TTC549 (cell line): ENCODE measurements at regions not wholly inside any gene's neighbourhood (a gene's known extent, or its start where the extent isn't known, plus 50 kb on each side); places are given as distances from the start of the nearest gene placed in this dataset.
"Not testable (repeated sequence)": the region's sequence is repeated elsewhere in the genome, so short reads cannot be mapped to it uniquely, and the experiment has no call there.

Source experiments
- FAIRE-seq: peaks from 2 replicates; lab custom pipeline; 2012; peaks lifted over from hg19 to GRCh38; lab: Jason Lieb, UNC

GRCh38 chr5:57665146-57665936 is 182.7 kb upstream of the ACTBL2 start:
- FAIRE-seq: no peak

GRCh38 chr5:57664700-57665099 is 182.1 kb upstream of the ACTBL2 start:
- no peak for FAIRE-seq

DNA sequence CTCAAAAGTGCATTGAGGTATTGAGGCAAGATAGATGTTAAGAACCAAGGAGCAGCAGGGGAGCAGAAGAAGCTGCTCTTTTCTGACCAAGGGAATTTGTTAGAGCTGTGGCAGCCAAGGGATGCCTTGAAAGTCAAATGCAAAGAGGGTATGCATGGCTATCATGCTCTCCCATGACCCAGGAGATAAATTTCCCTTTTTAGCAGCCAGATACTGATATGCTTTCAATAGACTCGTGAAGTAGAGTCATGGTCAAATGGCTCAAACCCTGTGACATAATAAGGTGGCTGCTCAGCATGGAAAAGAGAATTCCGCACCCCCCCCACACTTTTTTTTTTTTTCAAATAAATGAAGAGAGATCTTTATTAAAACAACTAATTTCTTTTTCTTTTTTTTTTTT is 180.9 kb upstream of the ACTBL2 start:
- no peak for FAIRE-seq

DNA sequence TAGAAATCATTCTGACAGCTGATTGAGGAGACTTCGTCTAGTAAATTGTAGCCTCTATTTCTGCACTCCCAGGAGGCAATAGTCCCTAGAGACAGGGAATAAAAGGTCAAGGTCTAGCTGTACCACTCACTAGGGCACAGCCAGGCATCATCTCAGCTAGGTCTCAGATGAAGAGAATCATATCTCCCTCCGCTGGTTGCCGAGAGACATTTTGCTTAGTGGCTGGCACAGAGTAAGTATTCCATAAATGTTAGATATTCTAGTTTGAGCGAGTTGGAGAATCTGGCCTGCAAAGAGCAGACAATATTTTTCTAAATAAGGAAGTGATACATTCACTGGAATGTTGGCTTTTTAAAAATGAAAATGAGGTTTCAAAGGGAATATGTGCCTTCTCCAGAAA is 180.4 kb upstream of the ACTBL2 start:
- no peak for FAIRE-seq

DNA sequence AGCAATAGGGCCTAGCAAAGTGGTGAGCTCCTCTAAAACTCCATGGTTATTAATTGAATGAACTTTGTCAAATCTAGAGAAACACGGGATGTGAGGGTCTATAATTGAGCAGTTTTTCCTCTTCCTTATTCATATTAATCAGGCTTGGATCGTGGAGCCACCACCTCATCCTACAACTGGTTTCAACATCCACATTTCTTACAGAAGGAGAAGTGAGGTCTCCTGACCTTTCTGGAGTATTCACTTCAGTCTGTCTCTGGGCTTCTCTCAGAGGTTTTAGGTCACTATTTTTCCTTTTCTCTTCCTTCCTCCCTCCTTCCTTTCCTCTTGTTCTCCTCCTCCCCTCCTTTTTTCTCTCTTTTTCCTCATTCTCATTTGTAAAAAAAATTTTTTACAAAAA is 177.3 kb upstream of the ACTBL2 start:
- no peak for FAIRE-seq

DNA sequence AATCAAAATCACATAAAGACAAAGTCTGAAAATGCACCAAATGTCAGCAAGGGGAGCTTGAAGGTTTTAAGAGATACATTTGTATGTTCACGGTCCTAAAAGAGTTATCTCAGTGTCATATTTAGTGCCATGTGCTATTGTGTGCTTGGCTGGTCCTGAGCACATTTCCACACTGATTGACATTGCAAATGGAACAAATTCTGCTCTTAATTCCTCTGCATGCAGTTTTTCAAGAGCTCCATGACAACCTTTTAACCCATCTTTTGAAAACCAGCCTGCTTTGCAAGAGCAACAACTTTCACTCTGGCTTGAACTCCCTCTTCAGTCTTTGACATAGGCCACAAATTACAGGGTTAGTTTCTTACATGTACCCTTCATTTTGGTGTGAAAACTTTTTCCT is 175.4 kb upstream of the ACTBL2 start:
- FAIRE-seq: no peak

DNA sequence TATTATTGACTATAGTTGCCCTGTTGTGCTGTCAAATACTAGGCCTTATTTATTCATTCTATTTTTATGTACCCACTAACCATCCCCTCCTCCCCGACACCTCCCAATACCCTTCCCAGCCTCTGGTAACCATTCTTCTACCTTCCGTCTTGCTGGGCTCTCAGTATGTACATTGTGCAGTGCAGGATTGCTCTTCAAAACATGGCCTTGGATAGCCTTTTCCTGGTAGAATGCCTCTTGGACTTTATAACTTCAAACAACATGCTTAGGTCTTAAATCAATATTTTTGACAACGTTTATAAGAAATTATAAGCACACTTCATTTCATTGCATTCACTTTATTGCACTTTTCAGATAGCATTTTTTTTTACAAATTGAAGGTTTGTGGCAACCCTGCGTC is 172.6 kb upstream of the ACTBL2 start:
- FAIRE-seq: no peak

DNA sequence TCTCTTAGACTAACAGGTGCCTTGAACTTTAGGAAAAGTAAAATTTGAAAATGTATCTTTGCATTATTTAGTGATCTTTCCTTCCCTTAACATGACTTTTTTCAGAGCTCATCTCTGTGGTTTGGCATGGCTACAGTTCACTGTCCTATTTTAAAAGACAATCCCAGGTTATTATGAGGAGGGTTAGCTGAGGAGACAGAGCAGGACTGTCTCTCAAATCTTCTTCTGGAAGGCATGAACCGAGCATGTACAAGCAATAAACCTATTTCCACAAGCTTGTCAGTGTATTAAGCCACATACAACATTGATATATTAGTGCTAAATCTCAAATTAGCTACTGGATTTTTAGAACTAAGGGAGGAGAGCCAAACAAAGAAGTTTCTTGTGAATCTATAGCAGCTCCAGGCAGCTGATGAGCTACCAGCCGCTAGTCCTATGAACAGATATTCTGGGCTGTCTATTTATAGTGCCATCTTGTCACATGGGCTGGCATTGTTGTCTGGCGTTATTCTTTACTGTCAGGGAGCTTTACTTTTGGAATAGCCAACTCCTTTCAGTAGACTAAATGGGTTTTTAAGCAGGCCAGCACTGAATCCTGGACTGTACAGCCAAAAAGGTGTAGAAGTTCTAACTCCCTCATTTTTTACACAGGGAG is 171.2 kb upstream of the ACTBL2 start:
- no peak for FAIRE-seq

GRCh38 chr5:57651127-57651526 is 168.5 kb upstream of the ACTBL2 start:
- FAIRE-seq: no peak

DNA sequence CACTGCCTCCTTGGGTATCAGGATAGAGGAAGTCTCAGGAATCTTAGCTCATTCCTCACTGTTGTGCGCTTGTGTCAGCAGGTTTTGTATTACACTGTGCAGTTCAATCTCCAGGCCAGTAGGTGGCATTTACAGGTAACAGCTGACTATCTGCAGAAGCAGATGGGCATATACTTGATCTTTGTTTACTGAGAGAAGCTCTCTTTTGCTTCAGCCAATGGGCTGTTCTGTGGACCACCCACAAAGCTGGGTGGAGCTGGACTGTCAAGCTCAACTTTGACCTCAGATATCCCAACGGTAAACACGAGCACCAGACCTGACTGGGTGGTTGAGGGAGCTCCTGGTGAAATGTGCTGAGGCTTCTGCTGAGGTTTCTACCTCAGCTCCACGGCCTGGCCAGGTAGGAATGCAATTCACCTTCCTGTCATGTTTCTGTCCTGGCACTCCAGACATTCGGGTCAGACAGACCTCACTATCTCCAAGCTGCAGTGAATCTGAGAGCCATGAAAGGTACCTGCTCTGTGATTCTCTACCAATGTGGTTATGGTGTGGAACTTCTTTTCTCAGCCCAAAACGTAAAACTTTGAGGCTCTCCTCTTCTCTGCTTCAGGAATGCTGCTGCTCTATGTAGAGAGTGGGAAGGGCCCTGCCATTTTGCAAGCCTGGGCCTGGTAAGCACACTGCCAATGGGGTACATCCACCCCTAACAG is 167.9 kb upstream of the ACTBL2 start:
- no peak for FAIRE-seq

DNA sequence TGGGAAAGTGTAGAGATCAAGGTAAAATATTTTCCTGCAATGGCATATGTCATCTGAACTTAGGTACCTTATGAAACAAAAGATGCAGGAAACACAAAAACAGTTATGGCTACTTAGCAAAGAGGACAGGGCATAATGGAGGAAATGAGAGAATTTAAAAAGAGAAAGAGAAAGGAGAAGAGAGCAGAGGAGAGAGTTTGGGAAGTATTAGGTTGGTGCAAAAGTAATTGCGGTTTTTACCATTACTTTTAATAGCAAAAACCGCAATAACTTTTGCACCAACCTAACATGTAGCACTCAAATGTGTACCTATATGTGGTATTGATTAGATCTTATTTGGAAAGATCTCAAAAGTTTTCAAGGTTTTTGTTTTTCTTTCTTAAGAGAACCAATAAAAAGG is 160.1 kb upstream of the ACTBL2 start:
- no peak for FAIRE-seq

DNA sequence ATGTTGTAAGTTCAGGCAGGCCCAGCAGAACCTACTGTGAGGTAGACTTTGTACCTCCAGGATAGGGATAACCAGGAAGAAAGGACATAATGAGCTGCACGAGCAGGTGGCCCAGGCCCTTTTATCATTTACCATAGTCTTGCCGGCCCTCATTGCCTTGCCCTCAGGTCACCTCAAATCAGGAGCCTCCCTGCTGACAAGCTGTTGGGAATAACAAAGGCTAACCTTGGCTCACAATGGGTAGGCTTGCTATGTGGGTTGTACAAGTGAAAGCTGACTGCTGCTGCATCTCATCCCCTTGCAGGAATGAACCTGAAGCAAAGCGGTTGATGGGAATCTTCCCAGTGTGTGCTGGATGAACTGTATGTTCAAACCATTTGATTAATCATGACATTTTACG is 159.5 kb upstream of the ACTBL2 start:
- no peak for FAIRE-seq

- no peak for FAIRE-seq
Observed at GRCh38 chr5:57635146-57635777, 152.7 kb upstream of the ACTBL2 start.

- no peak for FAIRE-seq
Observed at GRCh38 chr5:57632937-57633336, 150.3 kb upstream of the ACTBL2 start.

- not testable (repeated sequence) for FAIRE-seq
Observed at GRCh38 chr5:57631139-57631538, 148.5 kb upstream of the ACTBL2 start.

DNA sequence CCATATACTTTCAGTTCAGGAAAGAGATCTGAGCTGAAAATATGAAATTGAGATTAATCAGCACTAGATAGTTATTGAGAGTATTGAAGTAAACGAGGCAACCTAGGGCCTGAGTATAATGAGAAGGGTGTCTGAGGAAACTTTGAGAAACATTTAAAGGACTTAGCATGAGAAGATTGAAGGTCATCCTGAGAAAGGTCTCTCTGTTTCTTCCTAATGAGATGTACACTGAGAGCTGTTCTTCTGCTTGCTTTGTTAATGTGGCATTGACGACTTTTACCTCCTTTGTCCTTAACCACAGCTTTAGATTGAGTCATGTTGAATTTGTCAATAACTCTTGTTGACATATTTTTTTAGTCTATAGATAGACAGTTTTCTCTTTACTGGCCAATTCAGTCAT is 145.1 kb upstream of the ACTBL2 start:
- no peak for FAIRE-seq

- FAIRE-seq: no peak
Observed at GRCh38 chr5:57626703-57627102, 144.1 kb upstream of the ACTBL2 start.

DNA sequence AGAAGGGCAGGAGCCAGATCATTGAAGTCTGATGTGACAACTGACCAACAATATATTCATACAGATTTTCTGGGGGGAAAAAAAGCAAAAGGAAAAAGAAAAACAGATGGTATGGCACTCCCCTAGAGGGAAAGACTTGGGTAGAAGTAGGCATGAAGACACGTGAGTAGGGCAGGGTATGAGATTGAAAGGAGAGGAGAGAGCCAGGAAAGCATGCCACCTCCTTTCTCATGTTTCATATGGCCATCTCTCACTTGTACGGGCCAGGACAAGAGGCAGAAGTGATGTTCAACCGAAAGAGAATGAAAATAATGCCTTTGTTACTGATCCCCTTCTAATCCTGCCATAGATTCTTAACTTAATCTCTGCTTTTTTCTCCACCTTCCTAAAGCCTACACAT is 139.0 kb upstream of the ACTBL2 start:
- no peak for FAIRE-seq

GRCh38 chr5:57618767-57619381 is 136.3 kb upstream of the ACTBL2 start:
- no peak for FAIRE-seq

- FAIRE-seq: no peak
Observed at GRCh38 chr5:57613741-57614140, 131.1 kb upstream of the ACTBL2 start.

GRCh38 chr5:57611177-57611576 is 128.6 kb upstream of the ACTBL2 start:
- no peak for FAIRE-seq

DNA sequence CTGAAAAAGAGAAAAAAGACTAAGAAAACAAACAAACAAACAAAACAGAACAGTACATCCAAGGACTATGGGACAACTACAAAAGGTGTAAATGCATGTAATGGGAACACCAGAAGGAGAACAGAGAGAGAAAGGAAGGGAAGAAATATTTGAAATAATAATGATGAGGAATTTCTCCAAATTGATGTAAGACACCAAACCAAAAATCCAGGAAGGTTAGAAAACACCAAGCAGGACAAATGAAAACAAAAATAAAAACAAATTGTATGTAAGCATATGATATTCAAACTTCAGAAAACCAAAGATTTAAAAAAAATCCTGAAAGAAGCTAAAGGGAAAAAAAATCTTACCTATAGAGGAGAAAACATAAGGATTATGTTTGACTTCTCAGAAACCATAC is 125.9 kb upstream of the ACTBL2 start:
- no peak for FAIRE-seq

DNA sequence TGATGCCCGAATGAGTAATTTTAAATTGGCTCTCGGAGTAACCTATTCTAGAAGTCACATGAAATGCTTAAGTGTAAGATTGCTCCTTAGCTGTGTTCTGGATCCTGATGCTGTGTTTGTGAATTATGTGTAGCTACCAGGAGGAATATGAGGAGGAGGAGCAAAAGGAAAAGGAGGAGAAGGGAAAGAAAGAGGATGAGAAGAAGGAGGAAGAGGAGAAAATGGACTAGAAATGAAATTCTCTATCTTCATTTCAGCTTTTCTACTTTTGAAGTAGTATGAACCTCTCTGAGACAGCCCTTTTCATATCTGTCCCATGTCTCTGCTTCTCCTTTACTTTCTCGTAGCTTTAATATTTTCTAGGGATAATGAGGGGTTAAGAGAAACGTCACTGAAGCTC is 119.4 kb upstream of the ACTBL2 start:
- no peak for FAIRE-seq
